KBM-7 (cell line): ENCODE measurements at regions not wholly inside any gene's neighbourhood (a gene's known extent, or its start where the extent isn't known, plus 50 kb on each side); places are given as distances from the start of the nearest gene placed in this dataset.
"Not testable (repeated sequence)": the region's sequence is repeated elsewhere in the genome, so short reads cannot be mapped to it uniquely, and the experiment has no call there.

Experiments
- DNase-seq: peaks from one replicate; pipeline ENCODE4 v3.0.0-alpha.2; 2015
- in situ Hi-C: fragments of 300-500 bp; cut with MboI; formaldehyde crosslinking; loops from 2 replicates; pipeline ENCODE4 v1.14.3; 2020; ENCODE audit warnings: low sequenced_read_pairs, low pct_unique_long_range_greater_than_20kb, mixed read lengths

DNA sequence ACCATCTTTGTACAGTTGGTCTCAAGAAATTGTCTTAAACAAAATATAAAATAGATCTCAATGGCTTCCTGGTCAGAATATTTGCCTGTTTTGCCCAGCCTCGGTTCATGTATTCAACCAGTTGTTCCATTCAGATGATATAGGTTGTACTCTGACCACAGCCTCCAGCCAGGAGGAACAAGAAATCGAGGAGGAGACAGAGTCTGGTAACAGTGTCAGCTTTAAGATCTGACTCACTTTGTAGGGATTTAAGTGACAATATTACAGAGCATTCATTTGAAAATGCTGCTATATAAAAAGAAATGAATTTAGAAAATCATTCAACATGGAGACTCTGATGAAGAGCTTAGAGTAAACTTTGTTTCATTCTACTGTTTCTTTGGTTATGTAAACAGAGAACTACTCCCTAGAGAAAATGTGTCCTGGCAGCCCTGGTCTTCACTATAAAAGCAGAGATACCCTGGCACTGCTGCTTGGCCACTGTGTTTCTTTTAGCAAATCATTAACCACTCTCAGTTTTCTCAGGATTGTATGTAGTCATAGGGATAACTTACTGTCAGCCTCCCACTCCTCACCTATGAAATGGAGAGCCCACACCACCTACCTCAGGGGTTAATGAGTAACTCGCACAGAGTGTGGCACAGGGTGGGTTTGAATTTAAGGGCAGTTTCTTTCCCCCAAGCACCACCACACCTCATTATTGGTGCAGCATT, 53.5 kb downstream of the PAGE2 start:
- in situ Hi-C loops, result no loop called here
- DNase-seq, result no peak

DNA sequence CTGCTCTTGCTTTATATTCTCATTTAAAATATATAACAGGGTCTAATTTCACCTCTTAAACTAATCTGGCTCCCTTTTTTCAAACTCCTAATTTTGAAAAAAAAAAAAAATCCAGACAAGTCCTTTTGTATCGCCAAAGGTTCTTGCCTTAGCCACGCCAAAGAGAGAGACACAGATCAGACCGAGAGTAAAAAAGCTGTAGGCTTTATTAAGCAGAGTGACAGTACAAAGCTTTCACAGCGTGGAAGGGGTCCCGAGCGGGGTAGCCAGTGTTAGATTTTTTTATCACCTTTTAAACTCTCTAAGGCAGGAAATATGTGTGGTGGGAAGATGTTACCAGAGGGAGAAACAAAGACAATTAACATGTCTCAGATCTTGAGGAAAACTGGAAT, 54.1 kb downstream of the PAGE2 start:
- DNase-seq, result no peak
- in situ Hi-C loops, result no loop called here

DNA sequence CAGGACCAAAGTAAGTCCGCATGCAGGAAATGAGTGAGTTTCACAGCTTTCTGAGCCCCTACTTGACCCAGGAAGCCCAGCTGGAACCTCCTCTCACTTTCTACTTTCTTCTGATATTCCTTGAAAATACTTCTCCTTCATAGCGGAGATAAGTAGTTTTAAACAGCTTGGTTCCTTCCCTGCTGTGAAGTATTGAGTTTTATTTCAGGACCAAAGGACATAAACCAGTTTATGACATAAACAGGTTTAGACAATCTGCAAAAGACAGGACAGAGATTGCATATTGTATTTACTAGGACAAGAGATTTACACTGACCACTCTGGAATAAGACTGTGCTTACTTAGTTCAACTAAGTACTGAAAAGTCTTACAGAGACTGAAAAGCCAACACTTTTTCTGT, 54.8 kb downstream of the PAGE2 start:
- in situ Hi-C loops, result no loop called here
- DNase-seq, result no peak

GRCh38 chrX:55144697-55145096, 55.9 kb downstream of the PAGE2 start:
- DNase-seq, result no peak
- in situ Hi-C loops, result no loop called here

DNA sequence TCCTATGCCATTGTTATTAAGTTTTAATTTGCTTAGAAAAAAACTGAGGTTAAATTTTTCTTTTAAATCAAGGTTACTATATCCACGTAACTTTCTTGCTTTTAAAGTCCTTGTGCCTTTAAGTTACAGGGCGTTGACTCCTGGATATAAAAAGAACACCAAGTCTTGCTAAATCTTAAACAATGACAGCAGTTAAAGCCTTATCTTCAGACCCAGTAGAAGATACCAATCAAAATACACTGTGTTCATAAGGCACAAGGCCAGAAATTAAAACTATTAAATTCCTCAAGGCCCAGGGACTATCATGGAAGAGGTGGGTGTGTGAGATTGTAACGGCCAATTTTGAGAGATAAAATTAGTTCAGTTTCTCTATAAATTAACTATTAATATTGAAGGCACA, 60.4 kb downstream of the PAGE2 start:
- in situ Hi-C loops, result no loop called here
- no peak for DNase-seq

DNA sequence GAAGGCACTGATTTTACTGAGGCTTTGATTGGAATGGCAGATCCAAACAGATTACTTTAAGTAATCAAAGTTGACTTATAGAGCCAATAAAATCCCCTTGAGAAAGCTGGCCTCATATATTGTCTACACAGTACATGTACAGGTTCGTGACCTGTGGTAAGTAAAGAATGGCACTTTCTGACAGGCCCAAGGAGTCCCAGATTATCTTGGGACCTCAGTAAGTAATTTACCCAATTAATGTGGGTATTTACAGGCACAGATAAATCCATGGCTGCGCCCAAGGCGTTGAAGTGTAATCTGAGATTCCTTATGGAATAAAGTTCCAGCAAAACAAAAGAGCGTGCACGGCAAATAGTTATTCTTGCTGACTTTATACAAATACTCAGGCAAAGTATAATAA, 62.4 kb downstream of the PAGE2 start:
- no peak for DNase-seq
- in situ Hi-C loops, result loop anchor here (25.0 kb wide), 1 partner anchor 336 kb away; the partner anchor contains the start of gene USP51

DNA sequence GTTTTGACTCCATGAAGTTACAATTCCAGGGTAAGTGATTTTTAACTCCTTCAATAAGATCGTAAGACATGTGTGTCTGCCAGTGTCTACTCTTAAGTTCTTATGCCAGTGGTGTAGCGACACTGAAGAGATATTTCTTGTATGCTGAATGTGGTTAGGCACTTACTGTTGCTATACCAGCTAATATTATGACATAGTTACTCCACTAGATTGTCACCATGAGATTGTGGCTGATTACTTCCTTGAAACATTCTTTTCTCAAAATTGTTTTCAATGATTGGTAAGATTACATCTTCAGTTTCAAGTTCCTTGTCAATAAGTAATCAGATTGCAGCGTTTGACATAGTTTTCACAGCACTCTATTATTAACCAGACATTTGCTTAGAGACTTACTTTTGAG, 60.6 kb upstream of the PAGE5 start:
- peak; percentile 10 for DNase-seq
- in situ Hi-C loops, result loop anchor here (25.0 kb wide), 1 partner anchor 328 kb away; the partner anchor contains the start of gene USP51

DNA sequence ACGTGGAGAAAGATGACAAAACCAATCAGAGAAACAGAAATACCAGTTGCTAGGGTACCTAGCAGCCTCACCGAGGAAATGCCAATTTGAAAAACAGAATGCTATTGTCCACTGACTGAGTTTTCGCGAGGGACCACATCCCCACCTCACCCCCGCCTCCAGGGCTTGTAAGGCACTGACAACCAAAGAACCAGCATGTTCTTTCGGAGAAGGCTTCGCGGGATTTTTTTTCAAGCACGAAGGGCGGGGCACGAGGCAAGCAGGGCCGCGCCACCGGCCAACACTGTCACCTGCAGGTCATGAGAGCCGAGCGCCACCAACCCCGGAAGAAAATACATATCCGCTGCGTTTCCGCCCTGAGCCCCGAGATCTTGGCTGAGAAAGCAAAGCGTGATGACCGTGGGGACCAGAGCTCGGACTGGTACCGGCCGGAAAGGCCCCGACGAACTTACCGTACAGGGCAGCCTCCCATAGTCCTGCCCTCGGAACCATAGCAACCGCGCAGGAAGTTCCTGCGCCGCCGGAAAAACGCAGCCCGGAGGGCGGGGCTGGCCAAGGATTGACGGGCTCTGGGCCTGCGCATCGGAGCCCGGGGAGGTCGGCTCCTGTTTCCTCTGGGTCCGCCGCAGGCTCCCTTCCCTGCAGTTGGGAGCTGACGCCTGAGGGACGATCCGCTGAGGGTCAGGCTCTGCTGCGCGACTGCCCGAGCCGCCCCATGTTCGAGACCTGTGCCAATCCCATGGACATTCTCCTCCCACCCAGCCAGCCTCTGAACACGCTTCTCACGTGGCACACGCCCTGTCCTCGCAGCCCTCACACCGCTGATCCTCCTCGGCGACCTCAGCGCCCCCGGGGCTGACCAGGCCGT, 59.2 kb upstream of the PAGE5 start:
- in situ Hi-C loops, result loop anchor here (25.0 kb wide), 1 partner anchor 326 kb away; the partner anchor contains the start of gene USP51
- peak; percentile 97 for DNase-seq

DNA sequence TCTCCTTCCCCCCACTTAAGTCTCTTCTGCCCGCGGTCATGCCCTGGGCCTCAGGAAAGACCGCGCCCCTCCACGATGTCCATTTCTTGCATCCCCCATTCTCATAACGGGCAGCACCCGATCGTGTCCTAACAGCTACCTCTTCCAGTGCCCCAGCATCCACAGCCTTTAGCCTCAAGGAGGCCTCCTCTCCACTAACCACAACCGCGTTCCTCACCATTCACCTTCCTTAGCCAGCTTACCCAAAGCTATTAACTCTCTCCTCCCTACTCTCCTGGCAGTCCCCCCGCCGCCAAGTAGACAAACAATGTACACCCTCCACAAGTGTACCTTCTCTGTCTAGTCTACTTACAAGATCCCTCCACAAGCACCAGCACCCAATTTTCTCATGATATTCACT, 58.6 kb upstream of the PAGE5 start:
- in situ Hi-C loops, result loop anchor here (25.0 kb wide), 1 partner anchor 326 kb away; the partner anchor contains the start of gene USP51
- no peak for DNase-seq

DNA sequence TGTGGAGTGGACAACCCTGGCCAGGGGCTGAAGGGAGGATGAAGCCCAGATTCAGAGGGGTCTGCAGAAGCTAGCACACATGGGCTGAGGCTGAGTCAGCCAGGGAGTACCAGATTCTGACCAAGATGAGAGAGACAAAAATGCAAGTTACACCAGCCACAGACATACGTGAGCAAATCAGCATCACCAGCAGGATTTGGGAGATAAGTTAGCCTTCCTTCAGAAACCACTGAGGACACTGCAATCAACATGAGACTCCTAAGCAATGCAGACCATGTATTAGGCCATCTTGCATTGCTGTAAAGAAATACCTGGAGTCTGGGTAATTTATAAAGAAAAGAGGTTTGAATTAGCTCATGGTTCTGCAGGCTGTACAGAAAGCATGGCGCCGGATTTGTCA, 57.0 kb upstream of the PAGE5 start:
- DNase-seq, result no peak
- in situ Hi-C loops, result loop anchor here (25.0 kb wide), 1 partner anchor 324 kb away; the partner anchor contains the start of gene USP51

- in situ Hi-C loops, result loop anchor here (25.0 kb wide), 1 partner anchor 322 kb away; the partner anchor contains the start of gene USP51
- not testable (repeated sequence) for DNase-seq
Measured at GRCh38 chrX:55165026-55165425, 55.1 kb upstream of the PAGE5 start.

DNA sequence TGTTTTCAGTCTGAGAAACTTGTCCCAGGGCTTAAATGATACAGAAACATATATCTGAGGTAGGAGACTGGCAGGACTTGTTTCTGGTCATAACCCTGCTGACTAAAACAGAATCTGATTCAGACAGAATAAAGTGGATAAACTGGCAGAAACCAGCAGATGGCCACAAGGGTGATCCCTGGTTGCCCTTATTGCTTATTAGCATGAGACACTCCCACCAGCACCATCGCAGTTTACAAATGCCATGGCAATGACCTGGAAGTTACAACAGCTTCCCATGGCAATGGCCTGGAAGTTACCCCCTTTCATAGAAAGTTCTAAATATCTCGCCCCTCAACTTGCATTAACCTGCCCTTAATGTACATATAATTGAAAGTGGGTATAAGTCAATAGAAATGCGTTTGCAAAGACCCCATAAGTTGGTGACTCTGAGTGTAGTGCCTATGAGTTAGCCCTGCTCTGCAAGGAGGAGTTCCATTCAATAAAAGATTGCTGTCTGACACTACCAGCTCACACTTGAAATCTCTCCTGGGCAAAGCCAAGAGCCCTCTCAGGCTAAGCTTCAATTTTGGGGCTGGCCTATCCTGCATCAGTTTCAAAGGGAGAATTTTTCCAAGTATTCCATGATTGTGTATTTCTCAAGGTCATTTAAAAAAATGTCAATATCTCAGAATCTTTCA, 52.9 kb upstream of the PAGE5 start:
- in situ Hi-C loops, result loop anchor here (25.0 kb wide), 1 partner anchor 320 kb away; the partner anchor contains the start of gene USP51
- DNase-seq, result no peak

DNA sequence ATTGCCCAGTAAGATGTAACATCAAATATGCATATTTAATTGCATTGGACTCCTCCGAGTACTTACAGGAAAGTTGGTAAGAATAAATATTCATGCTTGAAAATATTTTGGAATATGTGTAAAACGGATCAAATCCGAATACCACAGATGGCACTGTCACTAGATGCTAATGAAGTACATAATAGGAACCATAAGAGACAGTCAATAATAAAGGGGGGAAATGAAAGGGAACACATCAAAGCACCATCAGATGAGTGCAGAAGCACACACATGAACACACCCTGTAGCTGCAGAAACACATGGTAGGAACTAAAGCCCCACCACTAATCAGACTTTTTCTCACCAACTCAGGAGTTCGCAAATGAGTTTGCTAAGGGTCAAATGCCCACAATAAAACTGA, 52.2 kb upstream of the PAGE5 start:
- in situ Hi-C loops, result loop anchor here (25.0 kb wide), 1 partner anchor 319 kb away; the partner anchor contains the start of gene USP51
- no peak for DNase-seq

DNA sequence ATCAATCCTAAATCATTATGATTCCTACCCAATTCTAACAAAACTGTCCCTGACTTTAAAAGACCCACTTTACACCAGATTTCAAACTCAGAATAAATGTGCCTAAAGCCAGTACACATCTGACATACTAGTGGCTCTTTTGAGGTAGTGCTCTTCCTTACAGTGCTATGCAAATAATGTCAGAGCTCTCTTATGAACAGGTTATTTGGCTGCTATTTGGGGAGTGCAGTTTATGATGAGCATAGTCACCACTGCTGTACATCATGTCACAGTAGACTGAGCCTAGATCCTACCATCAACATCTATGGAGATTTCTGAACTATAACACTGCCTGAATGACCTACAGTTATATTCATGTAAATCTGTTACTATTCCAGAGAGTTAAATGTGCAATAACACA, 50.4 kb upstream of the PAGE5 start:
- DNase-seq, result no peak
- in situ Hi-C loops, result loop anchor here (25.0 kb wide), 1 partner anchor 318 kb away; the partner anchor contains the start of gene USP51
